MCF 10A (cell line): ENCODE measurements at regions not wholly inside any gene's neighbourhood (a gene's known extent, or its start where the extent isn't known, plus 50 kb on each side); places are given as distances from the start of the nearest gene placed in this dataset.

Experiments
- BruUV-seq: library from RNA; stranded (reverse); fragments of 400-500 nt; replicated peaks from 2 replicates; lab custom pipeline; 2021; lab: Mats Ljungman, UMichigan
- CTCF ChIA-PET: fragments of 300-600 bp; sonication (Branson Sonifier 250); formaldehyde crosslinking; extraction: SDS; loops from one replicate; lab custom pipeline; 2021; ENCODE audit warnings: antibody characterized with exemption, inconsistent platforms; lab: Yijun Ruan, JAX
- POLR2A ChIA-PET: fragments of 300-600, 350-650 bp; sonication (Branson Sonifier 250); formaldehyde crosslinking; extraction: SDS; loops from one replicate; lab custom pipeline; 2020; ENCODE audit warnings: antibody characterized with exemption, inconsistent platforms; lab: Yijun Ruan, JAX
- DNase-seq: peaks from one replicate; pipeline ENCODE4 v3.0.0-alpha.2; 2018; ENCODE audit not compliant: unreplicated experiment
- H3K27ac Mint-ChIP-seq: one replicate; pipeline ENCODE4 v1.8.0; 2022; ENCODE audit warnings: mild to moderate bottlenecking, low read depth, mixed read lengths; ENCODE audit not compliant: unreplicated experiment
- H3K27me3 Mint-ChIP-seq: one replicate; pipeline ENCODE4 v1.8.0; 2022; ENCODE audit warnings: mixed read lengths; ENCODE audit not compliant: insufficient read depth, unreplicated experiment
- H3K36me3 Mint-ChIP-seq: one replicate; pipeline ENCODE4 v1.8.0; 2022; ENCODE audit warnings: mild to moderate bottlenecking, moderate library complexity, mixed read lengths; ENCODE audit not compliant: insufficient read depth, unreplicated experiment
- H3K4me1 Mint-ChIP-seq: one replicate; pipeline ENCODE4 v1.8.0; 2022; ENCODE audit warnings: mixed read lengths; ENCODE audit not compliant: insufficient read depth, unreplicated experiment
- H3K4me3 Mint-ChIP-seq: one replicate; pipeline ENCODE4 v1.8.0; 2022; ENCODE audit warnings: mild to moderate bottlenecking, moderate library complexity, mixed read lengths; ENCODE audit not compliant: unreplicated experiment
- H3K9me3 Mint-ChIP-seq: one replicate; pipeline ENCODE4 v1.8.0; 2022; ENCODE audit warnings: mixed read lengths; ENCODE audit not compliant: unreplicated experiment
- CTCF ChIP-seq: fragments of 200-600 bp; IDR thresholded peaks from one replicate; pipeline ENCODE4 v1.8.0; 2022; ENCODE audit warnings: antibody characterized with exemption, mild to moderate bottlenecking; ENCODE audit not compliant: unreplicated experiment
- intact Hi-C: fragments of 100-400 bp; cut with micrococcal nuclease; formaldehyde crosslinking; loops from 2 replicates; pipeline ENCODE4 v1.14.1; 2022

GRCh38 chr5:8238080-8238479 is 369.1 kb downstream of the MTRR start:
- Mint-ChIP-seq H3K4me3 (no peak overlapping the region), H3K36me3 (no peaks in the 10 kb centered on the region), H3K4me1 (no peaks in the 10 kb centered on the region), H3K27me3 (peaks cover 14% of the 10 kb centered on the region), H3K27ac (no peak overlapping the region), H3K9me3 (no peaks in the 10 kb centered on the region)
- DNase-seq = no peak
- ChIA-PET CTCF (no interaction called here), POLR2A (no interaction called here)
- TF ChIP-seq CTCF = no peak
- intact Hi-C loops = no loop called here
- no TSS peak for BruUV-seq

- BruUV-seq = no TSS peak
Observed at GRCh38 chr5:8239198-8239597, 370.2 kb downstream of the MTRR start.

GRCh38 chr5:8239646-8240045 is 370.7 kb downstream of the MTRR start:
- BruUV-seq = no TSS peak
- intact Hi-C loops = no loop called here

More at GRCh38 chr5:8239198-8239597, 370.2 kb downstream of the MTRR start:
- peaks cover 14% of the 10 kb centered on the region for H3K27me3 Mint-ChIP-seq
- DNase-seq = no peak
- POLR2A ChIA-PET = interaction anchor here (0.6 kb wide), 2 partner anchors 181 to 284 kb away, joined by 3 read pairs; no protein-coding TSS in a partner anchor
- no peak overlapping the region for H3K4me3 Mint-ChIP-seq
- H3K27ac Mint-ChIP-seq = no peak overlapping the region
- H3K9me3 Mint-ChIP-seq = no peaks in the 10 kb centered on the region
- H3K36me3 Mint-ChIP-seq = no peaks in the 10 kb centered on the region
- TF ChIP-seq CTCF = no peak
- CTCF ChIA-PET = interaction anchor here (0.7 to 1.3 kb wide), 2 partner anchors 34 to 311 kb away, joined by 3 to 7 read pairs; no protein-coding TSS in a partner anchor
- intact Hi-C loops = no loop called here
- no peaks in the 10 kb centered on the region for H3K4me1 Mint-ChIP-seq

GRCh38 chr5:8241076-8241475 is 372.1 kb downstream of the MTRR start:
- no peak for TF ChIP-seq CTCF
- no peak overlapping the region for H3K27ac Mint-ChIP-seq
- ChIA-PET POLR2A (no interaction called here), CTCF (no interaction called here)
- intact Hi-C loops = no loop called here
- no TSS peak for BruUV-seq
- no peak for DNase-seq
- no peaks in the 10 kb centered on the region for H3K4me1 Mint-ChIP-seq
- no peaks in the 10 kb centered on the region for H3K9me3 Mint-ChIP-seq
- peaks cover 14% of the 10 kb centered on the region for H3K27me3 Mint-ChIP-seq
- no peaks in the 10 kb centered on the region for H3K36me3 Mint-ChIP-seq
- H3K4me3 Mint-ChIP-seq = no peak overlapping the region

More at GRCh38 chr5:8239646-8240045, 370.7 kb downstream of the MTRR start:
- no peak for TF ChIP-seq CTCF
- Mint-ChIP-seq H3K27me3 (peaks cover 14% of the 10 kb centered on the region), H3K36me3 (no peaks in the 10 kb centered on the region), H3K27ac (no peak overlapping the region), H3K4me1 (no peaks in the 10 kb centered on the region), H3K4me3 (no peak overlapping the region), H3K9me3 (no peaks in the 10 kb centered on the region)
- CTCF ChIA-PET = interaction anchor here (1.3 kb wide), 1 partner anchor 312 kb away, joined by 7 read pairs; no protein-coding TSS in a partner anchor
- no peak for DNase-seq
- POLR2A ChIA-PET = no interaction called here
